OCI-LY3 (cell line): ENCODE measurements at regions not wholly inside any gene's neighbourhood (a gene's known extent, or its start where the extent isn't known, plus 50 kb on each side); places are given as distances from the start of the nearest gene placed in this dataset.

Source experiments
- CTCF ChIP-seq: fragments of 200-600, 300-600 bp; sonication (generic); IDR thresholded peaks from 2 replicates; pipeline ENCODE4 v1.5.1; 2014; ENCODE audit warnings: antibody characterized with exemption, low read length, low read depth
- EZH2phosphoT487 ChIP-seq: fragments of 200-600 bp; shearing (Covaris generic); IDR thresholded peaks from 2 replicates; pipeline ENCODE4 v1.6.1; 2018; ENCODE audit warnings: antibody characterized with exemption, mixed run types, low read depth

DNA sequence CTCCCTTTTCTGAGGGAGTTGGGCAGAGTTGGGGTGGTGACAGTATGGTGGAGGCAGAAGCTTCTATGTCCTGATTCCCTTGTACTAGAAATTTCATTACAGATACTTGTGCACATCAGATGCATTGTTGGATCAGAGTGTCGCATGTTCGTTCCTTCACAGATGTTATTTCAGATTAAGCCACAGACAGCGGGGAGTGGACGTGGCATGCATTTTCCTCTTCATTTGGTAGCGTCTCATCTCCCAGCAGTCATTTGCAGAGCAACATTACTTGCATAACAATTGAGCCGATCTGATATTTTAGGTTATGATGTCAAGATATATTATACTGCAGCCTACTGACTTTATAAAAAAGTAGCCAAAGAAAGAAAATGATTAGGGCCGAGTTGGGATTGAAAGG is 261.6 kb upstream of the SASH1 start:
- no peak for TF ChIP-seq CTCF
- no peak for TF ChIP-seq EZH2phosphoT487
